H1 (cell line): ENCODE measurements at regions not wholly inside any gene's neighbourhood (a gene's known extent, or its start where the extent isn't known, plus 50 kb on each side); places are given as distances from the start of the nearest gene placed in this dataset.

ENCODE experiments used
- CBX5 ChIP-seq: fragments of 300-800, 300-1000 bp; sonication (generic); IDR thresholded peaks from 2 replicates; pipeline ENCODE4 v1.7.1; 2016; ENCODE audit warnings: antibody characterized with exemption, low read length, low read depth
- CBX8 ChIP-seq: fragments of 300-800, 300-1000 bp; sonication (generic); IDR thresholded peaks from 2 replicates; pipeline ENCODE4 v1.7.1; 2016; ENCODE audit warnings: low read depth, low read length, borderline replicate concordance
- CHD2 ChIP-seq: IDR thresholded peaks from 2 replicates; pipeline ENCODE4 v1.6.1; 2012; ENCODE audit warnings: low read length, improper control_type of control experiment
- CTBP2 ChIP-seq: IDR thresholded peaks from 2 replicates; pipeline ENCODE4 v1.7.0; 2011; ENCODE audit warnings: borderline replicate concordance, mild to moderate bottlenecking, moderate library complexity, mixed read lengths, low read length; ENCODE audit not compliant: insufficient read depth, insufficient read length
- CTCF ChIP-seq, 3 experiments: IDR thresholded peaks; 1 replicate in 2 of 3; 2 replicates in 1 of 3; pipeline versions ENCODE4 v1.5.1 to v1.6.1; 2011; ENCODE audit warnings: low read length in 3 of 3, mild to moderate bottlenecking in 3 of 3, inconsistent platforms in 2 of 3, low read depth in 1 of 3, moderate library complexity in 1 of 3; ENCODE audit not compliant: insufficient read depth in 1 of 3; ENCODE audit errors: control extremely low read depth in 1 of 3
- EP300 ChIP-seq, 2 experiments: IDR thresholded peaks; 1 replicate in 1 of 2; 2 replicates in 1 of 2; pipeline ENCODE4 v1.6.1; 2011 to 2012; ENCODE audit warnings: low read depth in 2 of 2, low read length in 2 of 2, mild to moderate bottlenecking in 2 of 2, borderline replicate concordance in 1 of 2, inconsistent platforms in 1 of 2, moderate library complexity in 1 of 2
- EZH2 ChIP-seq: fragments of 200-600 bp; sonication (generic); IDR thresholded peaks from 2 replicates; pipeline ENCODE4 v1.7.1; 2012; ENCODE audit warnings: low read depth, mild to moderate bottlenecking, moderate library complexity, low read length, inconsistent platforms; ENCODE audit not compliant: severe bottlenecking
- GABPA ChIP-seq: IDR thresholded peaks from 2 replicates; pipeline ENCODE4 v1.6.1; 2011; ENCODE audit warnings: mild to moderate bottlenecking, low read length, moderate library complexity, borderline replicate concordance; ENCODE audit not compliant: insufficient read depth
- POLR2AphosphoS5 ChIP-seq: IDR thresholded peaks from 2 replicates; pipeline ENCODE4 v1.6.1; 2011; ENCODE audit warnings: low read depth, low read length
- RAD21 ChIP-seq, 2 experiments: IDR thresholded peaks in 1 of 2; conservative IDR thresholded peaks in 1 of 2; 2 replicates each; pipeline ENCODE4 v1.6.1; 2011; ENCODE audit warnings: low read depth in 2 of 2, low read length in 2 of 2, improper control_type of control experiment in 1 of 2, inconsistent platforms in 1 of 2, mild to moderate bottlenecking in 1 of 2, moderate library complexity in 1 of 2
- RBBP5 ChIP-seq: IDR thresholded peaks from 2 replicates; pipeline ENCODE4 v1.7.1; 2012; ENCODE audit warnings: low read depth, mild to moderate bottlenecking, inconsistent platforms, low read length, moderate library complexity, borderline replicate concordance
- RFX5 ChIP-seq: IDR thresholded peaks from 2 replicates; pipeline ENCODE4 v1.6.1; 2011; ENCODE audit warnings: low read depth, low read length, improper control_type of control experiment, borderline replicate concordance
- SP4 ChIP-seq: IDR thresholded peaks from 2 replicates; pipeline ENCODE4 v1.6.1; 2012; ENCODE audit warnings: low read length, inconsistent platforms
- TAF1 ChIP-seq: IDR thresholded peaks from 2 replicates; pipeline ENCODE4 v1.6.1; 2011; ENCODE audit warnings: mild to moderate bottlenecking, low read depth, low read length

- no peak for TF ChIP-seq RFX5
- no peak for TF ChIP-seq CTCF (IDR thresholded peaks at IDR 0.05; ENCODE audit: control extremely low read depth in 1 of 3, insufficient read depth in 1 of 3, low read depth in 1 of 3, low read length in 3 of 3)
- TF ChIP-seq CTBP2 = no peak
- no peak for TF ChIP-seq RBBP5
- no peak for TF ChIP-seq RAD21 (IDR thresholded peaks at IDR 0.05 in 1 of 2, conservative IDR thresholded peaks at IDR 0.05 in 1 of 2; ENCODE audit: low read depth in 2 of 2, low read length in 2 of 2)
- TF ChIP-seq POLR2AphosphoS5 = no peak
- no peak for TF ChIP-seq CBX5
- no peak for TF ChIP-seq EP300 (IDR thresholded peaks at IDR 0.05; ENCODE audit: borderline replicate concordance in 1 of 2, low read depth in 2 of 2, low read length in 2 of 2)
- no peak for TF ChIP-seq CHD2
- no peak for TF ChIP-seq EZH2
- no peak for TF ChIP-seq SP4
- TF ChIP-seq TAF1 = no peak
- TF ChIP-seq CBX8 = no peak
- no peak for TF ChIP-seq GABPA
Measured at GRCh38 chr4:165806613-165807012, 66.4 kb upstream of the TLL1 start.
